ENCODE measurements at regions not wholly inside any gene's neighbourhood (a gene's known extent, or its start where the extent isn't known, plus 50 kb on each side); places are given as distances from the start of the nearest gene placed in this dataset.

GRCh38 chr3:132854856-132855535 lies 132.8 kb upstream of the NPHP3 start:
- no peak for DNase-seq (ENCODE audit: low spot score, unreplicated experiment)
- Mint-ChIP-seq H3K4me1 (ENCODE audit: low read depth) (no peaks in the 10 kb centered on the region), H3K27me3 (no peaks in the 10 kb centered on the region), H3K27ac (no peak overlapping the region), H3K36me3 (ENCODE audit: insufficient read depth) (no peaks in the 10 kb centered on the region), H3K4me3 (ENCODE audit: low read depth) (no peak overlapping the region), H3K9me3 (ENCODE audit: low read depth) (peaks cover 11% of the 10 kb centered on the region)
- TF ChIP-seq CTCF (IDR thresholded peaks at IDR 0.05; ENCODE audit: unreplicated experiment): no peak

GRCh38 chr3:132847849-132848625 lies 125.8 kb upstream of the NPHP3 start:
- Mint-ChIP-seq H3K4me1 (ENCODE audit: low read depth) (no peaks in the 10 kb centered on the region), H3K27ac (no peak overlapping the region), H3K9me3 (ENCODE audit: low read depth) (peaks cover 11% of the 10 kb centered on the region), H3K27me3 (no peaks in the 10 kb centered on the region), H3K4me3 (ENCODE audit: low read depth) (no peak overlapping the region), H3K36me3 (ENCODE audit: insufficient read depth) (no peaks in the 10 kb centered on the region)
- TF ChIP-seq CTCF (IDR thresholded peaks at IDR 0.05; ENCODE audit: unreplicated experiment): no peak
- no peak for DNase-seq (ENCODE audit: low spot score, unreplicated experiment)

GRCh38 chr3:132843851-132844553 lies 121.8 kb upstream of the NPHP3 start:
- no peak for DNase-seq (ENCODE audit: low spot score, unreplicated experiment)
- no peak for TF ChIP-seq CTCF (IDR thresholded peaks at IDR 0.05; ENCODE audit: unreplicated experiment)
- H3K36me3 Mint-ChIP-seq (ENCODE audit: insufficient read depth): no peaks in the 10 kb centered on the region
- H3K4me1 Mint-ChIP-seq (ENCODE audit: low read depth): no peaks in the 10 kb centered on the region
- no peaks in the 10 kb centered on the region for H3K27me3 Mint-ChIP-seq
- H3K9me3 Mint-ChIP-seq (ENCODE audit: low read depth): no peaks in the 10 kb centered on the region
- H3K4me3 Mint-ChIP-seq (ENCODE audit: low read depth): no peak overlapping the region
- H3K27ac Mint-ChIP-seq: no peak overlapping the region

- Mint-ChIP-seq H3K9me3 (ENCODE audit: low read depth) (no peaks in the 10 kb centered on the region), H3K27me3 (no peaks in the 10 kb centered on the region), H3K4me3 (ENCODE audit: low read depth) (no peak overlapping the region), H3K27ac (no peak overlapping the region), H3K4me1 (ENCODE audit: low read depth) (no peaks in the 10 kb centered on the region), H3K36me3 (ENCODE audit: insufficient read depth) (no peaks in the 10 kb centered on the region)
- no peak for TF ChIP-seq CTCF (IDR thresholded peaks at IDR 0.05; ENCODE audit: unreplicated experiment)
- DNase-seq (ENCODE audit: low spot score, unreplicated experiment): no peak
Observed at GRCh38 chr3:132843349-132843748, 121.1 kb upstream of the NPHP3 start.

- no peaks in the 10 kb centered on the region for H3K27me3 Mint-ChIP-seq
Observed at GRCh38 chr3:132841621-132842020, 119.4 kb upstream of the NPHP3 start.

More at GRCh38 chr3:132841621-132842020, 119.4 kb upstream of the NPHP3 start:
- H3K27ac Mint-ChIP-seq: no peak overlapping the region
- no peak for DNase-seq (ENCODE audit: low spot score, unreplicated experiment)
- H3K4me1 Mint-ChIP-seq (ENCODE audit: low read depth): no peaks in the 10 kb centered on the region
- no peaks in the 10 kb centered on the region for H3K36me3 Mint-ChIP-seq (ENCODE audit: insufficient read depth)
- peaks cover 3% of the 10 kb centered on the region for H3K9me3 Mint-ChIP-seq (ENCODE audit: low read depth)
- no peak for TF ChIP-seq CTCF (IDR thresholded peaks at IDR 0.05; ENCODE audit: unreplicated experiment)
- H3K4me3 Mint-ChIP-seq (ENCODE audit: low read depth): no peak overlapping the region

Data from progenitor cell of endocrine pancreas (in vitro differentiated cells).